GM12878 (cell line): ENCODE measurements at regions not wholly inside any gene's neighbourhood (a gene's known extent, or its start where the extent isn't known, plus 50 kb on each side); places are given as distances from the start of the nearest gene placed in this dataset.

Experiments used
- ATAC-seq: fragments of 200-7000 bp; cut with Tn5 transposase; 3 replicates; pipeline ENCODE4 v1.9.1; 2020; ENCODE audit warnings: mild to moderate bottlenecking, moderate library complexity
- BruUV-seq: library from RNA; stranded (reverse); fragments of 400-500 nt; replicated peaks from 2 replicates; lab custom pipeline; 2021; lab: Mats Ljungman, UMichigan
- CTCF ChIA-PET: fragments of 300-600 bp; sonication (Branson Sonifier 250); formaldehyde crosslinking; extraction: SDS; loops from one replicate; lab custom pipeline; 2021; ENCODE audit warnings: inconsistent platforms; lab: Yijun Ruan, JAX
- POLR2A ChIA-PET: fragments of 350-600 bp; formaldehyde crosslinking; extraction: SDS; loops from one replicate; lab custom pipeline; 2021; ENCODE audit warnings: inconsistent platforms; lab: Charles Lee
- RAD21 ChIA-PET: fragments of 300-600 bp; sonication (Branson Sonifier 250); formaldehyde crosslinking; loops from one replicate; lab custom pipeline; 2023; ENCODE audit warnings: antibody characterized with exemption; ENCODE audit not compliant: unreplicated experiment; lab: Charles Lee
- SMC1A ChIA-PET: fragments of 300-600 bp; sonication (Branson Sonifier 250); formaldehyde crosslinking; loops from one replicate; lab custom pipeline; 2023; ENCODE audit not compliant: unreplicated experiment, uncharacterized antibody; lab: Charles Lee
- DNase-seq: peaks from one replicate; pipeline ENCODE4 v3.0.0-alpha.2; 2011; ENCODE audit warnings: low read depth, low spot score
- FAIRE-seq: peaks from 3 replicates; lab custom pipeline; 2011; peaks lifted over from hg19 to GRCh38; lab: Jason Lieb, UNC
- H2AFZ ChIP-seq: 2 replicates; pipeline ENCODE4 v1.6.0; 2011; ENCODE audit warnings: low read depth, low read length, control low read depth; ENCODE audit not compliant: control insufficient read depth
- H3K27ac ChIP-seq: 2 replicates; pipeline ENCODE4 v1.5.1; 2011; ENCODE audit warnings: control low read depth; ENCODE audit not compliant: control insufficient read depth, insufficient read depth
- H3K27me3 ChIP-seq, 2 experiments: replicated peaks in 1 of 2; 2 replicates each; pipeline versions ENCODE4 v1.6.0 to v1.6.1; 2011; ENCODE audit warnings: low read length in 1 of 2; ENCODE audit not compliant: control insufficient read depth in 2 of 2, insufficient read depth in 2 of 2
- H3K36me3 ChIP-seq, 2 experiments: 2 replicates each; pipeline ENCODE4 v1.5.1; 2011; ENCODE audit warnings: low read length in 1 of 2; ENCODE audit not compliant: control insufficient read depth in 2 of 2, insufficient read depth in 2 of 2
- H3K4me1 ChIP-seq: 2 replicates; pipeline ENCODE4 v1.6.1; 2011; ENCODE audit warnings: mild to moderate bottlenecking, low read length, moderate library complexity, mixed read lengths; ENCODE audit not compliant: control insufficient read depth, insufficient read depth
- H3K4me2 ChIP-seq: 2 replicates; pipeline ENCODE4 v1.6.0; 2011; ENCODE audit warnings: control low read depth; ENCODE audit not compliant: control insufficient read depth, insufficient read depth
- H3K4me3 ChIP-seq: fragments of 200-600 bp; sonication (generic); 2 replicates; pipeline ENCODE4 v1.5.1; 2016
- H3K79me2 ChIP-seq: 2 replicates; pipeline ENCODE4 v1.6.0; 2011; ENCODE audit warnings: low read length; ENCODE audit not compliant: control insufficient read depth, insufficient read depth
- H3K9ac ChIP-seq: 2 replicates; pipeline ENCODE4 v1.8.0; 2011; ENCODE audit warnings: low read length, control low read depth, mixed read lengths; ENCODE audit not compliant: control insufficient read depth, insufficient read depth
- H3K9me3 ChIP-seq: replicated peaks from 3 replicates; pipeline ENCODE4 v1.5.1; 2011; ENCODE audit warnings: mild to moderate bottlenecking, low read length; ENCODE audit not compliant: control insufficient read depth, insufficient read depth
- H4K20me1 ChIP-seq: 2 replicates; pipeline ENCODE4 v1.6.0; 2011; ENCODE audit not compliant: control insufficient read depth, insufficient read depth
- FOXM1 ChIP-seq: IDR thresholded peaks from 2 replicates; pipeline ENCODE4 v1.6.1; 2012; ENCODE audit warnings: low read depth, mild to moderate bottlenecking, inconsistent platforms, low read length, moderate library complexity
- NR2F1 ChIP-seq: fragments of 450-650 bp; conservative IDR thresholded peaks from 2 replicates; pipeline ENCODE4 v1.6.1; 2017; ENCODE audit warnings: mild to moderate bottlenecking
- PAX5 ChIP-seq: IDR thresholded peaks from 2 replicates; pipeline ENCODE4 v1.6.1; 2011; ENCODE audit warnings: low read depth, low read length, borderline replicate concordance
- POU2F2 ChIP-seq: IDR thresholded peaks from 3 replicates; pipeline ENCODE4 v1.6.1; 2011; ENCODE audit warnings: low read depth, mild to moderate bottlenecking, low read length, borderline replicate concordance
- SMAD1 ChIP-seq: fragments of 450-650 bp; IDR thresholded peaks from 2 replicates; pipeline ENCODE4 v1.6.1; 2018; ENCODE audit warnings: mild to moderate bottlenecking, low read depth; ENCODE audit not compliant: partially characterized antibody
- STAT3 ChIP-seq: IDR thresholded peaks from 2 replicates; pipeline ENCODE4 v1.6.1; 2011; ENCODE audit warnings: low read depth, low read length, improper control_type of control experiment
- ZNF384 ChIP-seq: IDR thresholded peaks from 2 replicates; pipeline ENCODE4 v1.6.1; 2012; ENCODE audit warnings: low read depth, mild to moderate bottlenecking, low read length, improper control_type of control experiment, borderline replicate concordance
- WGBS: methylation state at CpG from one replicate; pipeline ENCODE4 v1.1.6; 2016; ENCODE audit warnings: low lambda C conversion rate; ENCODE audit not compliant: insufficient replicate concordance, insufficient coverage; ENCODE audit errors: missing lambda C conversion rate; 5-methylcytosine and 5-hydroxymethylcytosine counted together
- in situ Hi-C: fragments of 300-500 bp; cut with MboI; formaldehyde crosslinking; loops from 9 replicates; pipeline ENCODE4 v1.14.3; 2018; ENCODE audit warnings: mixed read lengths
- intact Hi-C: fragments of 100-400 bp; cut with micrococcal nuclease; formaldehyde crosslinking; loops from one replicate; pipeline ENCODE4 v1.14.2; 2022; ENCODE audit not compliant: unreplicated experiment
- TF ChIP-seq, protein P1 (sequence below), 3 experiments: IDR thresholded peaks in 2 of 3; conservative IDR thresholded peaks in 1 of 3; 2 replicates each; pipeline ENCODE4 v1.5.1; 2011; ENCODE audit warnings: low read depth in 3 of 3, low read length in 3 of 3, mild to moderate bottlenecking in 3 of 3, control low read depth in 2 of 3, moderate library complexity in 2 of 3, inconsistent platforms in 1 of 3, mixed read lengths in 1 of 3; ENCODE audit not compliant: control insufficient read depth in 2 of 3, insufficient read depth in 1 of 3; ENCODE audit errors: extremely low read depth in 1 of 3
- TF ChIP-seq, protein P2 (sequence below): IDR thresholded peaks from 2 replicates; pipeline ENCODE4 v1.6.1; 2011; ENCODE audit warnings: borderline replicate concordance, low read depth, mild to moderate bottlenecking, moderate library complexity, low read length; ENCODE audit not compliant: insufficient read depth, poor library complexity, severe bottlenecking
- TF ChIP-seq, protein P3 (sequence below): fragments of 450-650 bp; formaldehyde crosslinking; IDR thresholded peaks from 2 replicates; pipeline ENCODE4 v1.4.0; 2020; ENCODE audit warnings: mild to moderate bottlenecking, moderate library complexity
- TF ChIP-seq, protein P4 (sequence below): fragments of 150-350 bp; IDR thresholded peaks from 2 replicates; pipeline ENCODE4 v1.6.1; 2014; ENCODE audit warnings: mild to moderate bottlenecking, low read depth, low read length
- TF ChIP-seq, protein P5 (sequence below): fragments of 450-650 bp; IDR thresholded peaks from 2 replicates; pipeline ENCODE4 v1.6.1; 2016; ENCODE audit warnings: mild to moderate bottlenecking

DNA sequence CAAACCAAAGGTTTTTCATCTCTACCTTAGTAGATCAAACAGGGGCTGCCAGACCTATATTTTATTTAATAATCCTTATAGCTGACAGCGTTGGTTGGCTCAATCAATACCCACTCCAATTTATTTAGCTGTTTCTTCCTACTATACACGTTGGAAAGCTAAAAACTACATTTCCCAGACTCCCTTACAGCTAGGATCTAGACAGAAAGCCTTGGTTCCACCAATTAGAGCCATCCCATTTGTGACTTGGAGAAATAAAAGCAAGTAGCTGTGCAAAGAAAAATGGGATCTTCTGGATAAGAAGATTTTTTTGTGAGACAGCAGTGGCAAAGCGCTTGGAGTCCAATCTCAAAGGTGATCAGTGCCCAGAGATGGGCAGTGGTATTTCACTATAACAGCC lies 331.3 kb upstream of the MEIS1 start:
- FAIRE-seq (no peak), ATAC-seq (no peak), DNase-seq (no peak)
- Histone ChIP-seq H3K4me3 (no peak overlapping the region), H3K9ac (no peak overlapping the region), H3K79me2 (no peaks in the 10 kb centered on the region), H3K27me3 (no peaks in the 10 kb centered on the region), H3K9me3 (no peaks in the 10 kb centered on the region), H3K27ac (no peak overlapping the region), H2AFZ (no peak overlapping the region), H3K36me3 (no peaks in the 10 kb centered on the region), H3K4me1 (no peaks in the 10 kb centered on the region), H3K4me2 (no peak overlapping the region), H4K20me1 (no peaks in the 10 kb centered on the region)
- 0% methylated on average over 3 of the region's 3 CpGs for WGBS
- in situ Hi-C loops (no loop called here), intact Hi-C loops (no loop called here)
- ChIA-PET POLR2A (no interaction called here), CTCF (no interaction called here), SMC1A (no interaction called here), RAD21 (no interaction called here)
- BruUV-seq: no TSS peak
- TF ChIP-seq FOXM1 (no peak), SMAD1 (no peak), PAX5 (no peak), NR2F1 (no peak), POU2F2 (no peak), ZNF384 (no peak), STAT3 (no peak)
- TF ChIP-seq, protein P1, sequence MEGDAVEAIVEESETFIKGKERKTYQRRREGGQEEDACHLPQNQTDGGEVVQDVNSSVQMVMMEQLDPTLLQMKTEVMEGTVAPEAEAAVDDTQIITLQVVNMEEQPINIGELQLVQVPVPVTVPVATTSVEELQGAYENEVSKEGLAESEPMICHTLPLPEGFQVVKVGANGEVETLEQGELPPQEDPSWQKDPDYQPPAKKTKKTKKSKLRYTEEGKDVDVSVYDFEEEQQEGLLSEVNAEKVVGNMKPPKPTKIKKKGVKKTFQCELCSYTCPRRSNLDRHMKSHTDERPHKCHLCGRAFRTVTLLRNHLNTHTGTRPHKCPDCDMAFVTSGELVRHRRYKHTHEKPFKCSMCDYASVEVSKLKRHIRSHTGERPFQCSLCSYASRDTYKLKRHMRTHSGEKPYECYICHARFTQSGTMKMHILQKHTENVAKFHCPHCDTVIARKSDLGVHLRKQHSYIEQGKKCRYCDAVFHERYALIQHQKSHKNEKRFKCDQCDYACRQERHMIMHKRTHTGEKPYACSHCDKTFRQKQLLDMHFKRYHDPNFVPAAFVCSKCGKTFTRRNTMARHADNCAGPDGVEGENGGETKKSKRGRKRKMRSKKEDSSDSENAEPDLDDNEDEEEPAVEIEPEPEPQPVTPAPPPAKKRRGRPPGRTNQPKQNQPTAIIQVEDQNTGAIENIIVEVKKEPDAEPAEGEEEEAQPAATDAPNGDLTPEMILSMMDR (IDR thresholded peaks at IDR 0.05 in 2 of 3, conservative IDR thresholded peaks at IDR 0.05 in 1 of 3; ENCODE audit: control insufficient read depth in 2 of 3, extremely low read depth in 1 of 3, insufficient read depth in 1 of 3, low read depth in 3 of 3, low read length in 3 of 3): no peak
- TF ChIP-seq, protein P2, sequence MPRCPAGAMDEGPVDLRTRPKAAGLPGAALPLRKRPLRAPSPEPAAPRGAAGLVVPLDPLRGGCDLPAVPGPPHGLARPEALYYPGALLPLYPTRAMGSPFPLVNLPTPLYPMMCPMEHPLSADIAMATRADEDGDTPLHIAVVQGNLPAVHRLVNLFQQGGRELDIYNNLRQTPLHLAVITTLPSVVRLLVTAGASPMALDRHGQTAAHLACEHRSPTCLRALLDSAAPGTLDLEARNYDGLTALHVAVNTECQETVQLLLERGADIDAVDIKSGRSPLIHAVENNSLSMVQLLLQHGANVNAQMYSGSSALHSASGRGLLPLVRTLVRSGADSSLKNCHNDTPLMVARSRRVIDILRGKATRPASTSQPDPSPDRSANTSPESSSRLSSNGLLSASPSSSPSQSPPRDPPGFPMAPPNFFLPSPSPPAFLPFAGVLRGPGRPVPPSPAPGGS: no peak
- TF ChIP-seq, protein P3, sequence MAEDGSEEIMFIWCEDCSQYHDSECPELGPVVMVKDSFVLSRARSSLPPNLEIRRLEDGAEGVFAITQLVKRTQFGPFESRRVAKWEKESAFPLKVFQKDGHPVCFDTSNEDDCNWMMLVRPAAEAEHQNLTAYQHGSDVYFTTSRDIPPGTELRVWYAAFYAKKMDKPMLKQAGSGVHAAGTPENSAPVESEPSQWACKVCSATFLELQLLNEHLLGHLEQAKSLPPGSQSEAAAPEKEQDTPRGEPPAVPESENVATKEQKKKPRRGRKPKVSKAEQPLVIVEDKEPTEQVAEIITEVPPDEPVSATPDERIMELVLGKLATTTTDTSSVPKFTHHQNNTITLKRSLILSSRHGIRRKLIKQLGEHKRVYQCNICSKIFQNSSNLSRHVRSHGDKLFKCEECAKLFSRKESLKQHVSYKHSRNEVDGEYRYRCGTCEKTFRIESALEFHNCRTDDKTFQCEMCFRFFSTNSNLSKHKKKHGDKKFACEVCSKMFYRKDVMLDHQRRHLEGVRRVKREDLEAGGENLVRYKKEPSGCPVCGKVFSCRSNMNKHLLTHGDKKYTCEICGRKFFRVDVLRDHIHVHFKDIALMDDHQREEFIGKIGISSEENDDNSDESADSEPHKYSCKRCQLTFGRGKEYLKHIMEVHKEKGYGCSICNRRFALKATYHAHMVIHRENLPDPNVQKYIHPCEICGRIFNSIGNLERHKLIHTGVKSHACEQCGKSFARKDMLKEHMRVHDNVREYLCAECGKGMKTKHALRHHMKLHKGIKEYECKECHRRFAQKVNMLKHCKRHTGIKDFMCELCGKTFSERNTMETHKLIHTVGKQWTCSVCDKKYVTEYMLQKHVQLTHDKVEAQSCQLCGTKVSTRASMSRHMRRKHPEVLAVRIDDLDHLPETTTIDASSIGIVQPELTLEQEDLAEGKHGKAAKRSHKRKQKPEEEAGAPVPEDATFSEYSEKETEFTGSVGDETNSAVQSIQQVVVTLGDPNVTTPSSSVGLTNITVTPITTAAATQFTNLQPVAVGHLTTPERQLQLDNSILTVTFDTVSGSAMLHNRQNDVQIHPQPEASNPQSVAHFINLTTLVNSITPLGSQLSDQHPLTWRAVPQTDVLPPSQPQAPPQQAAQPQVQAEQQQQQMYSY (CRISPR knock-in tag): no peak
- TF ChIP-seq, protein P4, sequence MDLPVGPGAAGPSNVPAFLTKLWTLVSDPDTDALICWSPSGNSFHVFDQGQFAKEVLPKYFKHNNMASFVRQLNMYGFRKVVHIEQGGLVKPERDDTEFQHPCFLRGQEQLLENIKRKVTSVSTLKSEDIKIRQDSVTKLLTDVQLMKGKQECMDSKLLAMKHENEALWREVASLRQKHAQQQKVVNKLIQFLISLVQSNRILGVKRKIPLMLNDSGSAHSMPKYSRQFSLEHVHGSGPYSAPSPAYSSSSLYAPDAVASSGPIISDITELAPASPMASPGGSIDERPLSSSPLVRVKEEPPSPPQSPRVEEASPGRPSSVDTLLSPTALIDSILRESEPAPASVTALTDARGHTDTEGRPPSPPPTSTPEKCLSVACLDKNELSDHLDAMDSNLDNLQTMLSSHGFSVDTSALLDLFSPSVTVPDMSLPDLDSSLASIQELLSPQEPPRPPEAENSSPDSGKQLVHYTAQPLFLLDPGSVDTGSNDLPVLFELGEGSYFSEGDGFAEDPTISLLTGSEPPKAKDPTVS: no peak
- TF ChIP-seq, protein P5, sequence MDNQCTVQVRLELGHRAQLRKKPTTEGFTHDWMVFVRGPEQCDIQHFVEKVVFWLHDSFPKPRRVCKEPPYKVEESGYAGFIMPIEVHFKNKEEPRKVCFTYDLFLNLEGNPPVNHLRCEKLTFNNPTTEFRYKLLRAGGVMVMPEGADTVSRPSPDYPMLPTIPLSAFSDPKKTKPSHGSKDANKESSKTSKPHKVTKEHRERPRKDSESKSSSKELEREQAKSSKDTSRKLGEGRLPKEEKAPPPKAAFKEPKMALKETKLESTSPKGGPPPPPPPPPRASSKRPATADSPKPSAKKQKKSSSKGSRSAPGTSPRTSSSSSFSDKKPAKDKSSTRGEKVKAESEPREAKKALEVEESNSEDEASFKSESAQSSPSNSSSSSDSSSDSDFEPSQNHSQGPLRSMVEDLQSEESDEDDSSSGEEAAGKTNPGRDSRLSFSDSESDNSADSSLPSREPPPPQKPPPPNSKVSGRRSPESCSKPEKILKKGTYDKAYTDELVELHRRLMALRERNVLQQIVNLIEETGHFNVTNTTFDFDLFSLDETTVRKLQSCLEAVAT: no peak
